CD4-positive, alpha-beta T cell treated with Interleukin-12 subunit alpha and Interleukin-12 subunit beta, for 1 hour (primary cell): ENCODE measurements at regions not wholly inside any gene's neighbourhood (a gene's known extent, or its start where the extent isn't known, plus 50 kb on each side); places are given as distances from the start of the nearest gene placed in this dataset.

ENCODE experiments used
- DNase-seq: peaks from one replicate; pipeline ENCODE4 v3.0.0-alpha.2; 2020

DNA sequence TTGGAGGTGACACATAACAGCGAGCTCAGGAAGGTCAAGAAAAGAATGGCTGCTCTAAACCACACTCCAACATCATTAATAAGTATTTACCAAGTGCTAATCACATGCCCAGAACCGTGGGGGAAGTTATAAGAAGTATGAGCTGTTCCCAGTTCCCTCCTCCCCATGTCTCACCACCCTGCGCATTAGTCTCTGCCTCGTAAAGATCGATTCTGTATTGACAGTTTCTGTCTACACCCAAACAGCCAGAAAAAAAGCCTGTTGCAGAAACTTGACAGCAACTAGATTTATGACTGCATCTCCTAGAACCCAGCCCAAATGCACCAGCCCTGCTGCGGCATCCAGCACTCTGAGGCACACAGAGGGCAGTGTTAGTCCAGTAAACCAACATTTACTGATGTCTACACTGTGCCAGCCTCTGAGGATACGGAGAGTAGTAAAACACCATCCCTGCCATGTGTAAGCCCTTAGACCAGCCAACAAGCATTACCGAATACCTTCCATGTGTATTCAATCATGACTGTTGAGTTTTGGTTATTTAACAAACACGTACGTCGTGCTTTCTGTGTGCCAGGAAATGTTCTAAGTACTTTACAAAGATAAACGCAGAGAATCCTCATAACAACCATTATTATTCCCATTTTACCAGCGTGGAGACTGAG is 63.6 kb upstream of the ZBTB40 start:
- DNase-seq, result no peak

DNA sequence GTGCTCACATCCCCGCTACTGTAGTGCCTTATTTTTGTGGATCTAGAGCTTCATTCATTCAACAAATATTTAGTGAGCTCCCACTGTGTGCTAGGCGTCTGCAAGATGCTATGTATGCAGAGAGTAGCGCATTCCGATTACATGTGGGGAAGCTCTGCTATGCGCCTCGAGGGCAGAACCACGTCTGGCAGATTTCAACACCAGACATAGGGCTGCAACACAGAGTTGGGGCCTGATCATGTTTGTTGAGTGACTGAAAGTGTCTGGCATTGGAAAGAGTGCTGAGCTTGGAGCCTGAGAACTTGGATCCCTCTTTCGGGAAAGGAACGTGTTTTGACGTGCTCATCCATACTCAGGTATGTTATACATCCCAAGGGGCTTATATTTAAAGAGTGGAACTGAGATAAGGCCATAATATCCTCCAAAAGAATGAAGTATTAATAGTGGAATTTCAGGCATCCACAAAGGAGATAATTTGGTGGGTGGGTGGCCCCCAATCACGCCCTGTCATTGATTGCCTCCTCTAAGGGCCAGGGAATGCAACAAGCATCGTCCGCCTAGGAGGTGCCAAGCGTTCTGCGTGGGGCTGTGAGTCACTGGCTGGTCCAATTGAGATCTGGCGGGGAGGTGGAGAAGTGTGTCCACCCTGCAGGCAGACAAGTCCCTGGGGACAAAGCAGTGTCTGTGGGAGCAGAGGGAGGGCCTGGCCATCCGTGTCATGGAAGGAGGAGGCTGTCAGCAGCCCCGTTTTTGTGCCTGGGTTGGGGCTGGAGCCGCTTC is 62.8 kb upstream of the ZBTB40 start:
- DNase-seq, result no peak

DNA sequence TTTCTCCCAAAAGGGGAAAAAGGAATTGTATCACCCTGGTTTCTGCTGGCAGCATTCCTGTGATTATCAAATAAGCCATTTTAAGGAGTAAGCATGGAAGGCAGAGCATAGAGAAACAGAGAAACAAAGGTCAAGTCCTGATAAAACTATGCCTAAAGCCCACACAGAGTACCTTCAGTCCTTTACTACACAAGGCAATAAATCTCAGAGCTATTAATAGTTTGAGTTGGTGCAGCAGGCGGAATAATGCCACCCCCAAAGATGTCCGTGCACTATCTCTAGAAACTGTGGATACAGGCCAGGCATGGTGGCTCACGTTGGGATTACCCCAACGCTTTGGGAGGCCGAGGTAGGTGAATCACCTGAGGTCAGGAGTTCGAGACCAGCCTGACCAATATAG is 58.1 kb upstream of the ZBTB40 start:
- no peak for DNase-seq

DNA sequence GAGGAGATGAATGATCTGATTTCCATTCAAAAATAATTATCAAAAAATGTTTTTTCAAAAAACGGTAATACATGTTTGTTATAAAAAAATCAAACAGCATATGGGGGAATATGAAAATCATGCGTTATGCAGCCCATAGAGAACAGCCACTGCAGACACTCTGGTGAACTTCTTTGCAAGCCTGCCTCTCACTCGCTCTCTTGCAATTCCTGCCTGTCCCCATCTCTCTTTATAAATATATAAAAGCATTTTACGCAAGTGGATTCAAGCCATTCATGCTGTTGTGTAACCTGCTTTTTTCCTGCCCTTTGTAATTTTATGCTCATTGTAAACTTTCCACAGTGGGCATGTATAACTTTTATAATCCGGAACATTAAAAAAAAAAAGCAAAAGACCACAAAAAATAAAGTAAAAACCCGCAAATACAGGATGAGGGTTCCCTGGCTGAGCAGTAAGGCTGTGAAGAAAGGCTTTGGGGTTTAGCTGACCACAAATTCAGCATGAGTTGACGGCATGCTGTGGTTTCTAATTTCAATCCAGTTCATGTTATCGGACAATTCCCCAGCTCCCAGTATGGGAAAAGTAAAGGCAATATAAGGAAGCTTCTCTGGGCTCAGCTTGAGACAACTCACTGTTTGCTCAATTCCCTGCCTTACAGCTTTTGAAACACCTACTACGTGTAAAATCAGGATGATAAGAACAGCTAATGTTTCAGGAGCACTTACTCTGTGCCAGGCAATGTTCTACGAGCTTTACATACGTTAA is 52.8 kb upstream of the ZBTB40 start:
- DNase-seq, result peak; percentile 6

DNA sequence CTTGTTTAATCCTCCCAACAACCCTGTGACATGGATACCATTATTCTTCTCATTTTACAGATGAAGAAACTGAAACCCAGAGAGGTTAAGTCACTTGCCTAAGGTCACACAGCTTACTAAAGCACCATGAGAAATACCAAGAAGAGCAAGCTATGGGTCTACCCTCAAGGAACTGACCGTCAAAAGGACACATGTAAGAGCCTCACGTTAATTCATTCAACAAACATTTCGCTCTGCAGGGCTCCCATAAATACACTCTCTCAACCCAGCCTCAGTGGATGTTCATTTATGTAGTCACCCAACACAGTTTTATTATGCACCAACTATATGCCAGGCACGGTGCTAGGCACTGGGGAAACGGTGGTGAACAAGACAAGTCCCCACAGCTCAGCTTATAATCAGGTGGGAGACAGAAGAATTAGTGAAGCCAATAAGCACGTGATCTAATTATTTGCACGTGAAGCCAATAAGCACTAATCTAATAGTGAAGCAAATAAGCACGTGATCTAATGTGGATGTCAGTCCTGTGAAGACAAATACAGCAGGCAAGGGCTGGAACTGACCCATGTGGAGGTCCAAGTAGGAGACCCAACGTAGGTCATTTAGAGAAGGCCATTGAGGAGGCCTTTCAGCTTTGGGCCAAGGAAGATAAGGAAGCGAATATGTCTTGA is 52.1 kb upstream of the ZBTB40 start:
- no peak for DNase-seq
